ENCODE measurements at regions not wholly inside any gene's neighbourhood (a gene's known extent, or its start where the extent isn't known, plus 50 kb on each side); places are given as distances from the start of the nearest gene placed in this dataset.

GRCh38 chr16:13643412-13643811 is 276.5 kb upstream of the ERCC4 start:
- DNase-seq: no peak
- POLR2A ChIA-PET: no interaction called here
- H3K27ac Mint-ChIP-seq: no peak overlapping the region
- H3K4me3 Mint-ChIP-seq: no peak overlapping the region
- intact Hi-C loops (cut with DNase I, micrococcal nuclease): no loop called here
- H3K4me1 Mint-ChIP-seq: no peaks in the 10 kb centered on the region
- peaks cover under 1% of the 10 kb centered on the region for H3K9me3 Mint-ChIP-seq (ENCODE audit: low read depth)
- CTCF ChIA-PET: no interaction called here
- H3K36me3 Mint-ChIP-seq (ENCODE audit: low read depth): no peaks in the 10 kb centered on the region
- H3K27me3 Mint-ChIP-seq: peaks cover 5% of the 10 kb centered on the region
- ATAC-seq: no peak

DNA sequence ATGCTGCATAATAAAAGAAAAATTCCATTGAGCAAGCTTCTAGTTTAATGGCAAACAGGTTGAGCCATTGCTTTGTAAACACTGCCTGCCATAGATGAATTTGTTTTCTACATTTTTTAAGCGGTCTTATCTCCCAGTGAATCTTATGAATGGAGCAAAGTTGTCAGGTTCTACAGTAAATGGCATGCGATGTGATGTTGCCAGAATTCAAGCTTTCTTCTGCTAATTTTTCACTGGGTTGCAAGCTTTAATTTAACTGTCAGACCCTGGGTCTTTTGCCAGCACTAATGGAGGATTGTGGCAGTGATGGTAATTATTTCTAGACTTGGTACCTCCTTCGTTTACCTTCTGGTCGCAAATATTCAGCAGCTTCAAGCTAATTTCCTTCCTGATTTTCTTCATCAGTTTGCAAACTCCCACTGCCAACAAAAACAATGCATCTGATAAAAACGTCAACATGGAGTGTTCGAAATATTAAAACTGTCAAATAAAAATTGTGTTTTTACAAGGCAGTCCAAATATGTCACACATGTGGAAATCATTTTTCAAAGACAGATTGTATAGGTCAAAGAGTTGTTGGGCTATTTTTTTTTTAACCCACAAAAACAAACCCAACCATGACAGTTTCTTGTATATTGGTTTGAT is 274.2 kb upstream of the ERCC4 start:
- DNase-seq (no peak), ATAC-seq (no peak)
- intact Hi-C loops (cut with DNase I, micrococcal nuclease): no loop called here
- Mint-ChIP-seq H3K9me3 (ENCODE audit: low read depth) (no peaks in the 10 kb centered on the region), H3K27me3 (peaks cover 5% of the 10 kb centered on the region), H3K4me3 (no peak overlapping the region), H3K27ac (no peak overlapping the region), H3K4me1 (no peaks in the 10 kb centered on the region), H3K36me3 (ENCODE audit: low read depth) (no peaks in the 10 kb centered on the region)
- CTCF ChIA-PET: no interaction called here
- POLR2A ChIA-PET: no interaction called here

- ATAC-seq (no peak), DNase-seq (no peak)
- H3K4me1 Mint-ChIP-seq: no peaks in the 10 kb centered on the region
- no peaks in the 10 kb centered on the region for H3K27me3 Mint-ChIP-seq
- H3K36me3 Mint-ChIP-seq (ENCODE audit: low read depth): no peaks in the 10 kb centered on the region
- ChIA-PET CTCF (interaction anchor here (0.7 kb wide), 1 partner anchor 101 kb away, joined by 3 read pairs; no protein-coding TSS in a partner anchor), POLR2A (no interaction called here)
- H3K4me3 Mint-ChIP-seq: no peak overlapping the region
- H3K27ac Mint-ChIP-seq: no peak overlapping the region
- intact Hi-C loops (cut with DNase I, micrococcal nuclease): no loop called here
- peaks cover 2% of the 10 kb centered on the region for H3K9me3 Mint-ChIP-seq (ENCODE audit: low read depth)
Observed at GRCh38 chr16:13660807-13661206, 259.1 kb upstream of the ERCC4 start.

DNA sequence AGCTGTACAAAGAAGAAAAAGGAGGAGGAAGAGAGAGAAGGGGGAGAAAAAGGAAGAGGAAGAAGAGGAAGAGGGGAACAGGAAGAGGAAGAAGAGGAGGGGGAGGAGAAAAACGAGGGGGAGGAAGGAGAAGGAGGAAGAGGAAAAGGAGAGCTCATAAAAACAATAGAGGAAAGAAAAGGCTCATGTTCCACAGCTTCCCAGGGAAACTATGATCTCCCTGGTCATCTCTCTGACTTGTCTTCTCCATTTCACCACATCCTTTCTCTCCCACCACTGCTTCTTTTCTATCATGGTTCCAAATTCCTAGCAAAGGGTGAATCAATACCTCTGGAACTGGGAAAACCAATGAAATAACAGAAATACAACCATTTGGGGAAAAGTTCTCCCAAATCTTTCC is 254.1 kb upstream of the ERCC4 start:
- Mint-ChIP-seq H3K27ac (no peak overlapping the region), H3K27me3 (peaks cover 3% of the 10 kb centered on the region), H3K4me1 (no peaks in the 10 kb centered on the region), H3K36me3 (ENCODE audit: low read depth) (no peaks in the 10 kb centered on the region), H3K9me3 (ENCODE audit: low read depth) (no peaks in the 10 kb centered on the region), H3K4me3 (no peak overlapping the region)
- CTCF ChIA-PET: no interaction called here
- POLR2A ChIA-PET: no interaction called here
- DNase-seq: no peak
- ATAC-seq: no peak
- intact Hi-C loops (cut with DNase I, micrococcal nuclease): no loop called here

DNA sequence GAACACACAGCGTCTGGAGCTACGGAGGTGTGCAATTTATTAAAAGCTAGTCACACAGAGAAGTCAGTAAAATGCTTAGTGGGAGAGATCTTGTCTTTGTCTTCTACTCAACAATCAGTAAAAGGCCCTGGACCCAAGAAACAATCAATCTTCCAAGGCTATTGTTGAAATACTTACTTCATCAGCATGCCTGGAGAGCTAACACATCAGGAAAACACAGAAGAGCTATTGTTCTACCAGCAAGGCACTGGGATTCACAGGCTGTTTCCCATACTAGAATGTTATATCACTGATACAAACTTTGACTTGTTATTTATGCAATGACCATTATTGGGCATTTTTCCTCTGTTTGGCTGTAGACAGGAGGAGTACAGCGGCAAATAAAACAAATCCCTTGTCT is 247.8 kb upstream of the ERCC4 start:
- H3K36me3 Mint-ChIP-seq (ENCODE audit: low read depth): no peaks in the 10 kb centered on the region
- H3K27ac Mint-ChIP-seq: no peak overlapping the region
- no peak overlapping the region for H3K4me3 Mint-ChIP-seq
- DNase-seq (no peak), ATAC-seq (no peak)
- H3K4me1 Mint-ChIP-seq: no peaks in the 10 kb centered on the region
- peaks cover 6% of the 10 kb centered on the region for H3K27me3 Mint-ChIP-seq
- ChIA-PET CTCF (interaction anchor here (0.7 kb wide), 1 partner anchor 63 kb away, joined by 4 read pairs; no protein-coding TSS in a partner anchor), POLR2A (no interaction called here)
- peaks cover 5% of the 10 kb centered on the region for H3K9me3 Mint-ChIP-seq (ENCODE audit: low read depth)
- intact Hi-C loops (cut with DNase I, micrococcal nuclease): no loop called here

- CTCF ChIA-PET: no interaction called here
- no peaks in the 10 kb centered on the region for H3K4me1 Mint-ChIP-seq
- no peaks in the 10 kb centered on the region for H3K36me3 Mint-ChIP-seq (ENCODE audit: low read depth)
Observed at GRCh38 chr16:13680021-13680889, 239.7 kb upstream of the ERCC4 start.

DNA sequence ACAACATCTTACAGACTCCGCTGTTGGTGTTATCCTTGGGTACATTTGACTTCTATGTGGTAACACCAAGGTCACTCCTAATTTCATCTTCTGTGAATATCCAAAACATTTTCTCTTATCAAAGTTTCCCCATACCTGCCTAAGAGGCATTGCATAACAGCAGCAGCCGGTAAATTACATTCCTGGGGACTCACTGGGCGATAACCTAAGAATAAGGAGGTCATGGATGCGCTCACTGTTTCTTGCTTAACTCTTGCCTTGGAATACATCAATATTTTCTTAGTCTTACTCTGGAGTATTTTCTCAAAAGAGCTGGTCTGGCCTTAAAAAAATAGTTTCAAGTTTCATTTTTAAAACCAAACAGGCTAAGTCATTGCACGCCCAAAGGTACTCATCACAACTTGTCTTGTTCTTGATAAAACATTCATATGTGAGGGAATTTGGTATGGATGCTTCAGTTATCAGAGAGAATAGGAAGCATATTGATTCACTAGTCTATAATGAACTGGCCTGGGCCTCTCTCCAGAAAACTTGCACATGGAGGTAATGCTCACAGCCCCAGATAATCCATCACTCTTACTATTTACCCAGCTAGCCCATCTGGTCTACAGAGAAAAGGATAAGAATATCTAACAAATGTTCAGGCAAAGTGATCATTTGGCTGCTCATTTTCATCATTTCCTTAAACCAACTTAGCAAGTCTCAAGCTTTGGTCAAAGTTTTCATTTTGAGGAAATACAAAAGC is 235.0 kb upstream of the ERCC4 start:
- intact Hi-C loops (cut with DNase I, micrococcal nuclease): no loop called here
- Mint-ChIP-seq H3K4me3 (no peak overlapping the region), H3K27ac (no peak overlapping the region), H3K36me3 (ENCODE audit: low read depth) (no peaks in the 10 kb centered on the region), H3K27me3 (peaks cover 6% of the 10 kb centered on the region), H3K4me1 (no peaks in the 10 kb centered on the region), H3K9me3 (ENCODE audit: low read depth) (no peaks in the 10 kb centered on the region)
- ATAC-seq (no peak), DNase-seq (no peak)
- ChIA-PET POLR2A (interaction anchor here (0.6 kb wide), 1 partner anchor 712 kb away, joined by 3 read pairs; no protein-coding TSS in a partner anchor), CTCF (no interaction called here)

More at GRCh38 chr16:13680021-13680889, 239.7 kb upstream of the ERCC4 start:
- POLR2A ChIA-PET: no interaction called here
- no peak for ATAC-seq
- intact Hi-C loops (cut with DNase I, micrococcal nuclease): no loop called here
- H3K27ac Mint-ChIP-seq: no peak overlapping the region
- peaks cover 8% of the 10 kb centered on the region for H3K27me3 Mint-ChIP-seq
- no peak for DNase-seq
- no peak overlapping the region for H3K4me3 Mint-ChIP-seq
- H3K9me3 Mint-ChIP-seq (ENCODE audit: low read depth): peaks cover 5% of the 10 kb centered on the region

GRCh38 chr16:13696017-13696416 is 223.9 kb upstream of the ERCC4 start:
- no peak overlapping the region for H3K27ac Mint-ChIP-seq
- ATAC-seq (no peak), DNase-seq (no peak)
- intact Hi-C loops (cut with DNase I, micrococcal nuclease): no loop called here
- H3K4me1 Mint-ChIP-seq: no peaks in the 10 kb centered on the region
- POLR2A ChIA-PET: no interaction called here
- H3K36me3 Mint-ChIP-seq (ENCODE audit: low read depth): no peaks in the 10 kb centered on the region
- H3K9me3 Mint-ChIP-seq (ENCODE audit: low read depth): peaks cover 38% of the 10 kb centered on the region
- H3K27me3 Mint-ChIP-seq: no peaks in the 10 kb centered on the region
- CTCF ChIA-PET: no interaction called here
- no peak overlapping the region for H3K4me3 Mint-ChIP-seq

DNA sequence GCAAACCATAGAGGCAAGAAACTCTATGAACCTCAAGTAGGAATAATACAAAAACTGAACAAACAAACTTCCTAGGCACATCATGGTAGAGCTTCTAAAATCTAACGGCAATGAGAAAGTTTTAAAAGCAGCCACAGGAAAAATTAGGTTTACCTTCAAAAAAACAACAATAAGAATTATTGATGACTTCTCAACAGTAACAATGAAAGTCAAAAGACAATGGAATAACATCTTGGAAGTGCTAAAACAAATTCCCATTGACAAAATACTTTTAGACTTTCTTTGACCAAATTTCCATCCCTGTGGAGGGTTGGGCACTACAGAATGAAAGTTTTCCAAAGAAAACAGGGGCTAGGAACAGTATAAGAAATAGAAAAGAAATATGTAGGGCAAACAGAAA is 222.9 kb upstream of the ERCC4 start:
- intact Hi-C loops (cut with DNase I, micrococcal nuclease): no loop called here
- Mint-ChIP-seq H3K27ac (no peak overlapping the region), H3K9me3 (ENCODE audit: low read depth) (peaks cover 29% of the 10 kb centered on the region), H3K4me3 (no peak overlapping the region), H3K27me3 (no peaks in the 10 kb centered on the region), H3K36me3 (ENCODE audit: low read depth) (no peaks in the 10 kb centered on the region), H3K4me1 (no peaks in the 10 kb centered on the region)
- ATAC-seq (no peak), DNase-seq (no peak)
- POLR2A ChIA-PET: no interaction called here
- CTCF ChIA-PET: interaction anchor here (0.6 kb wide), 1 partner anchor 34 kb away, joined by 3 read pairs; no protein-coding TSS in a partner anchor

GRCh38 chr16:13697568-13697967 is 222.4 kb upstream of the ERCC4 start:
- no peaks in the 10 kb centered on the region for H3K4me1 Mint-ChIP-seq
- no peaks in the 10 kb centered on the region for H3K27me3 Mint-ChIP-seq
- H3K9me3 Mint-ChIP-seq (ENCODE audit: low read depth): peaks cover 26% of the 10 kb centered on the region
- no peak overlapping the region for H3K27ac Mint-ChIP-seq
- intact Hi-C loops (cut with DNase I, micrococcal nuclease): no loop called here
- no peaks in the 10 kb centered on the region for H3K36me3 Mint-ChIP-seq (ENCODE audit: low read depth)
- no peak overlapping the region for H3K4me3 Mint-ChIP-seq
- ChIA-PET CTCF (interaction anchor here (0.6 kb wide), 1 partner anchor 35 kb away, joined by 3 read pairs; no protein-coding TSS in a partner anchor), POLR2A (no interaction called here)
- ATAC-seq (no peak), DNase-seq (no peak)

DNA sequence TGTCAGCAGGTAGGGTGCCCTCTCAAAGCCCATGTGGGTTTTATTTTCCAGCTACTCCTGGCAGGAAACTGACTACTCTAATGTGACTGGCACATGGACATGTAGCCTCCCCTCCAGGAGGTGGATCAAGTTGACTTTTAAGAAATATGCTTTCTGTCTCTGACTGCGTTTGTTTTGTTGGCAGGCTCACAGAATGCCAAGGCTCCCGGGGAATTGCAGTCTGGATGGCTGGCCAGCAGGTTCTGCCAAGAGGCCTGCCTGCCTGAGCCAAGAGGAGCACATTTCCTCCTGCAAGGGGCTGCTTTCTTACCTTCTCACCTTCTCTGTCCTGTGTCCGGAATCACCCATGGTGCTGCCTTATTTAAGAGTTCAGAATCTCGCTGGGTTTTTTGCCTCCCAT is 217.3 kb upstream of the ERCC4 start:
- H3K36me3 Mint-ChIP-seq (ENCODE audit: low read depth): no peaks in the 10 kb centered on the region
- no peaks in the 10 kb centered on the region for H3K4me1 Mint-ChIP-seq
- no peak overlapping the region for H3K27ac Mint-ChIP-seq
- ATAC-seq: no peak
- no peak overlapping the region for H3K4me3 Mint-ChIP-seq
- peaks cover 17% of the 10 kb centered on the region for H3K9me3 Mint-ChIP-seq (ENCODE audit: low read depth)
- no peak for DNase-seq
- ChIA-PET POLR2A (no interaction called here), CTCF (no interaction called here)
- no peaks in the 10 kb centered on the region for H3K27me3 Mint-ChIP-seq
- intact Hi-C loops (cut with DNase I, micrococcal nuclease): no loop called here

Data from activated CD4-positive, alpha-beta T cell treated with anti-CD3 and anti-CD28 coated beads for 36 hours (primary cell).